WTC11 (cell line): ENCODE measurements at regions not wholly inside any gene's neighbourhood (a gene's known extent, or its start where the extent isn't known, plus 50 kb on each side); places are given as distances from the start of the nearest gene placed in this dataset.

Source experiments
- ATAC-seq: fragments of 200-7000 bp; cut with Tn5 transposase; 2 replicates; pipeline ENCODE4 v1.10.0; 2021; ENCODE audit warnings: mild to moderate bottlenecking, moderate library complexity
- CTCF ChIA-PET: fragments of 300-600 bp; sonication (Branson Sonifier 250); formaldehyde crosslinking; loops from one replicate; lab custom pipeline; 2021; ENCODE audit warnings: antibody characterized with exemption; lab: Charles Lee
- POLR2A ChIA-PET: fragments of 350-600 bp; sonication (Branson Sonifier 250); formaldehyde crosslinking; loops from one replicate; lab custom pipeline; 2021; ENCODE audit warnings: antibody characterized with exemption; lab: Charles Lee
- DNase-seq: peaks from one replicate; pipeline ENCODE4 v3.0.0; 2021; ENCODE audit warnings: low spot score
- H3K27ac Mint-ChIP-seq: 2 replicates; pipeline ENCODE4 v1.8.0; 2021; ENCODE audit warnings: mixed read lengths
- H3K27me3 Mint-ChIP-seq: 2 replicates; pipeline ENCODE4 v1.8.0; 2021; ENCODE audit warnings: low read depth, mild to moderate bottlenecking, moderate library complexity, mixed read lengths
- H3K36me3 Mint-ChIP-seq: 2 replicates; pipeline ENCODE4 v1.8.0; 2021; ENCODE audit warnings: mixed read lengths
- H3K4me1 Mint-ChIP-seq: 2 replicates; pipeline ENCODE4 v1.8.0; 2022; ENCODE audit warnings: mixed read lengths
- H3K4me3 Mint-ChIP-seq: 2 replicates; pipeline ENCODE4 v1.8.0; 2021; ENCODE audit warnings: mild to moderate bottlenecking, moderate library complexity, mixed read lengths
- H3K9me3 Mint-ChIP-seq: 2 replicates; pipeline ENCODE4 v1.8.0; 2021; ENCODE audit warnings: mixed read lengths
- ATF2 ChIP-seq: sonication (generic); formaldehyde crosslinking; IDR thresholded peaks from 2 replicates; pipeline ENCODE4 v1.8.1; 2022; ENCODE audit warnings: low read depth, missing genetic modification reagents, borderline replicate concordance
- ATF6 ChIP-seq: sonication (generic); formaldehyde crosslinking; IDR thresholded peaks from 2 replicates; pipeline ENCODE4 v1.8.1; 2023; ENCODE audit warnings: mild to moderate bottlenecking, missing genetic modification reagents
- CBFB ChIP-seq: sonication (generic); formaldehyde crosslinking; IDR thresholded peaks from 2 replicates; pipeline ENCODE4 v1.8.1; 2022; ENCODE audit warnings: mild to moderate bottlenecking, low read depth, missing genetic modification reagents
- CREB1 ChIP-seq: sonication (generic); formaldehyde crosslinking; IDR thresholded peaks from 2 replicates; pipeline ENCODE4 v1.8.0; 2023; ENCODE audit warnings: mild to moderate bottlenecking, missing genetic modification reagents
- CREM ChIP-seq: sonication (generic); formaldehyde crosslinking; IDR thresholded peaks from 2 replicates; pipeline ENCODE4 v1.8.1; 2022; ENCODE audit warnings: mild to moderate bottlenecking, missing genetic modification reagents, moderate library complexity
- CTCF ChIP-seq: fragments of 200-600 bp; IDR thresholded peaks from 2 replicates; pipeline ENCODE4 v1.8.0; 2022; ENCODE audit warnings: antibody characterized with exemption
- E2F1 ChIP-seq: sonication (generic); formaldehyde crosslinking; IDR thresholded peaks from 2 replicates; pipeline ENCODE4 v1.8.0; 2022; ENCODE audit warnings: mild to moderate bottlenecking, missing genetic modification reagents
- ELF4 ChIP-seq: sonication (generic); formaldehyde crosslinking; IDR thresholded peaks from 2 replicates; pipeline ENCODE4 v1.8.1; 2022; ENCODE audit warnings: low read depth, mild to moderate bottlenecking, moderate library complexity, missing genetic modification reagents
- EMX1 ChIP-seq: fragments of 250-450 bp; sonication (Bioruptor Pico); IDR thresholded peaks from 2 replicates; pipeline ENCODE4 v1.8.0; 2021; ENCODE audit warnings: mild to moderate bottlenecking
- FOXK1 ChIP-seq: sonication (generic); formaldehyde crosslinking; IDR thresholded peaks from 2 replicates; pipeline ENCODE4 v1.8.0; 2022; ENCODE audit warnings: mild to moderate bottlenecking, moderate library complexity, missing genetic modification reagents
- FOXP1 ChIP-seq: sonication (generic); formaldehyde crosslinking; IDR thresholded peaks from 2 replicates; pipeline ENCODE4 v1.8.0; 2022; ENCODE audit warnings: missing genetic modification reagents, mild to moderate bottlenecking, moderate library complexity, borderline replicate concordance
- GTF2I ChIP-seq: fragments of 250-450 bp; sonication (Bioruptor Pico); conservative IDR thresholded peaks from 2 replicates; pipeline ENCODE4 v1.4.0; 2021; ENCODE audit warnings: mild to moderate bottlenecking
- IRF2 ChIP-seq: sonication (generic); formaldehyde crosslinking; IDR thresholded peaks from 2 replicates; pipeline ENCODE4 v1.8.0; 2022; ENCODE audit warnings: low read depth, missing genetic modification reagents, borderline replicate concordance
- JAZF1 ChIP-seq: fragments of 250-450 bp; sonication (Bioruptor Pico); IDR thresholded peaks from 2 replicates; pipeline ENCODE4 v1.9.0; 2021; ENCODE audit warnings: moderate library complexity, mild to moderate bottlenecking, inconsistent platforms
- MXD4 ChIP-seq: fragments of 250-450 bp; sonication (Bioruptor Pico); IDR thresholded peaks from 2 replicates; pipeline ENCODE4 v1.8.0; 2021; ENCODE audit warnings: mild to moderate bottlenecking, moderate library complexity, borderline replicate concordance
- NR1H2 ChIP-seq: sonication (generic); formaldehyde crosslinking; IDR thresholded peaks from 2 replicates; pipeline ENCODE4 v1.9.0; 2021; ENCODE audit warnings: mild to moderate bottlenecking, moderate library complexity, missing genetic modification reagents
- NR3C1 ChIP-seq: sonication (generic); formaldehyde crosslinking; conservative IDR thresholded peaks from 2 replicates; pipeline ENCODE4 v1.8.1; 2023; ENCODE audit warnings: low read depth, mild to moderate bottlenecking, missing genetic modification reagents
- PRRX2 ChIP-seq: fragments of 250-450 bp; sonication (Bioruptor Pico); IDR thresholded peaks from 2 replicates; pipeline ENCODE4 v1.8.0; 2021; ENCODE audit warnings: mild to moderate bottlenecking
- TEAD1 ChIP-seq: sonication (generic); formaldehyde crosslinking; IDR thresholded peaks from 2 replicates; pipeline ENCODE4 v1.8.0; 2022; ENCODE audit warnings: mild to moderate bottlenecking, missing genetic modification reagents
- TP53 ChIP-seq: sonication (generic); formaldehyde crosslinking; IDR thresholded peaks from 2 replicates; pipeline ENCODE4 v1.8.1; 2023; ENCODE audit warnings: mild to moderate bottlenecking, missing genetic modification reagents
- ZSCAN18 ChIP-seq: fragments of 250-450 bp; sonication (Bioruptor Pico); IDR thresholded peaks from 2 replicates; pipeline ENCODE4 v2.1.2; 2022; ENCODE audit warnings: mild to moderate bottlenecking, moderate library complexity

GRCh38 chr2:138298120-138298814 is 203.3 kb upstream of the SPOPL start (continued):
- TF ChIP-seq E2F1 (CRISPR knock-in tag), result no peak
- no peak for TF ChIP-seq FOXK1
- TF ChIP-seq ZSCAN18 (CRISPR knock-in tag), result no peak
- no peak for TF ChIP-seq MXD4 (CRISPR knock-in tag)
- TF ChIP-seq CTCF, result no peak

GRCh38 chr2:138298900-138299299 is 202.7 kb upstream of the SPOPL start:
- no peak for DNase-seq
- H3K4me3 Mint-ChIP-seq, result no peak overlapping the region
- ChIA-PET POLR2A (no interaction called here), CTCF (no interaction called here)
- no peaks in the 10 kb centered on the region for H3K36me3 Mint-ChIP-seq
- TF ChIP-seq NR3C1 (CRISPR knock-in tag) (no peak), CREB1 (CRISPR knock-in tag) (no peak), TP53 (CRISPR knock-in tag) (no peak), TEAD1 (no peak), CBFB (CRISPR knock-in tag) (no peak), CREM (CRISPR knock-in tag) (no peak)
- no peaks in the 10 kb centered on the region for H3K27me3 Mint-ChIP-seq
- no peaks in the 10 kb centered on the region for H3K9me3 Mint-ChIP-seq
- no peak for ATAC-seq
- peaks cover 2% of the 10 kb centered on the region; the same call in 1 of the 2 replicates for H3K4me1 Mint-ChIP-seq
- no peak overlapping the region for H3K27ac Mint-ChIP-seq

- POLR2A ChIA-PET, result no interaction called here
- TF ChIP-seq EMX1 (CRISPR knock-in tag) (no peak), ATF2 (CRISPR knock-in tag) (no peak), NR3C1 (CRISPR knock-in tag) (no peak), NR1H2 (CRISPR knock-in tag) (no peak), IRF2 (CRISPR knock-in tag) (no peak), FOXP1 (CRISPR knock-in tag) (no peak), CTCF (no peak), JAZF1 (CRISPR knock-in tag) (no peak), PRRX2 (CRISPR knock-in tag) (no peak), ATF6 (CRISPR knock-in tag) (no peak), ELF4 (CRISPR knock-in tag) (no peak), GTF2I (CRISPR knock-in tag) (no peak)
Observed at GRCh38 chr2:138306626-138307025, 194.9 kb upstream of the SPOPL start.

More at GRCh38 chr2:138306626-138307025, 194.9 kb upstream of the SPOPL start:
- Mint-ChIP-seq H3K36me3 (no peaks in the 10 kb centered on the region), H3K27ac (no peak overlapping the region), H3K9me3 (no peaks in the 10 kb centered on the region), H3K4me3 (no peak overlapping the region), H3K27me3 (no peaks in the 10 kb centered on the region), H3K4me1 (peaks cover 4% of the 10 kb centered on the region; the same call in 1 of the 2 replicates)
- CTCF ChIA-PET, result no interaction called here
- no peak for ATAC-seq
- no peak for DNase-seq
